VCaP (cell line): ENCODE measurements at regions not wholly inside any gene's neighbourhood (a gene's known extent, or its start where the extent isn't known, plus 50 kb on each side); places are given as distances from the start of the nearest gene placed in this dataset.

Experiments
- H3K27ac ChIP-seq: fragments of 450-650 bp; 2 replicates; pipeline ENCODE4 v1.5.1; 2017
- CTCF ChIP-seq: fragments of 450-650 bp; conservative IDR thresholded peaks from 2 replicates; pipeline ENCODE4 v1.5.1; 2017; ENCODE audit warnings: mild to moderate bottlenecking, moderate library complexity

GRCh38 chr12:92570056-92570753 is 132.6 kb upstream of the PLEKHG7 start:
- TF ChIP-seq CTCF, result peak; percentile 73
- no peak overlapping the region for H3K27ac ChIP-seq

- TF ChIP-seq CTCF, result no peak
- H3K27ac ChIP-seq, result no peak overlapping the region
Measured at GRCh38 chr12:92568691-92569090, 134.1 kb upstream of the PLEKHG7 start.

- TF ChIP-seq CTCF, result no peak
Measured at GRCh38 chr12:92566448-92567019, 136.3 kb upstream of the PLEKHG7 start.

GRCh38 chr12:92563819-92564218 is 139.0 kb upstream of the PLEKHG7 start:
- H3K27ac ChIP-seq, result no peak overlapping the region
- no peak for TF ChIP-seq CTCF

More at GRCh38 chr12:92566448-92567019, 136.3 kb upstream of the PLEKHG7 start:
- H3K27ac ChIP-seq, result no peak overlapping the region

- no peak overlapping the region for H3K27ac ChIP-seq
Measured at GRCh38 chr12:92562063-92562734, 140.6 kb upstream of the PLEKHG7 start.

GRCh38 chr12:92561543-92561899 is 141.3 kb upstream of the PLEKHG7 start:
- H3K27ac ChIP-seq, result no peak overlapping the region
- TF ChIP-seq CTCF, result no peak

More at GRCh38 chr12:92562063-92562734, 140.6 kb upstream of the PLEKHG7 start:
- TF ChIP-seq CTCF, result no peak

- H3K27ac ChIP-seq, result no peak overlapping the region
- TF ChIP-seq CTCF, result no peak
Measured at GRCh38 chr12:92560713-92561542, 141.9 kb upstream of the PLEKHG7 start.
